GM13977 (cell line): ENCODE measurements at regions not wholly inside any gene's neighbourhood (a gene's known extent, or its start where the extent isn't known, plus 50 kb on each side); places are given as distances from the start of the nearest gene placed in this dataset.
"Not testable (repeated sequence)": the region's sequence is repeated elsewhere in the genome, so short reads cannot be mapped to it uniquely, and the experiment has no call there.

Experiments
- DNase-seq: peaks from one replicate; pipeline ENCODE4 v3.0.0; 2012; ENCODE audit warnings: low spot score
- in situ Hi-C: fragments of 300-500 bp; cut with MboI; formaldehyde crosslinking; loops from one replicate; pipeline ENCODE4 v1.12.0; 2022; ENCODE audit warnings: low sequenced_read_pairs, low pct_unique_long_range_greater_than_20kb, mixed read lengths, inconsistent platforms; ENCODE audit not compliant: unreplicated experiment
- TF ChIP-seq, protein P1 (sequence below): IDR thresholded peaks from 2 replicates; pipeline ENCODE4 v1.5.1; 2012; ENCODE audit warnings: mild to moderate bottlenecking, control low read depth; ENCODE audit not compliant: insufficient read depth; ENCODE audit errors: extremely low read depth, missing control alignments

DNA sequence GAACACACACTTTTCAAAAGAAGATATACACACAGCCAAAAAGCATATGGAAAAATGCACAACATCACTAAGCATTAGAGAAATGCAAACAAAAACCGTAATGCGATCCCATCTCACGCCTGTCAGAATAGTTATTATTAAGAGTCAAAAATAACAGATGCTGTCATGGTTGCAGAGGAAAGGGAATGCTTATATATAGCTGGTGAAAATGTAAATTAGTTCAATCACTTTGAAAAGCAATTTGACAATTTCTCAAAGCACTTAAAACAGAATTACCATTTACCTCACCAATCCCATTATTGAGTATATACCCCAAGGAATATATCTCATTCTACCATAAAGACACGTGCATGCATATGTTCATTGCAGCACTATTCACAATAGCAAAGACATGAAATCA is 126.8 kb upstream of the MRPS30 start:
- TF ChIP-seq, protein P1, sequence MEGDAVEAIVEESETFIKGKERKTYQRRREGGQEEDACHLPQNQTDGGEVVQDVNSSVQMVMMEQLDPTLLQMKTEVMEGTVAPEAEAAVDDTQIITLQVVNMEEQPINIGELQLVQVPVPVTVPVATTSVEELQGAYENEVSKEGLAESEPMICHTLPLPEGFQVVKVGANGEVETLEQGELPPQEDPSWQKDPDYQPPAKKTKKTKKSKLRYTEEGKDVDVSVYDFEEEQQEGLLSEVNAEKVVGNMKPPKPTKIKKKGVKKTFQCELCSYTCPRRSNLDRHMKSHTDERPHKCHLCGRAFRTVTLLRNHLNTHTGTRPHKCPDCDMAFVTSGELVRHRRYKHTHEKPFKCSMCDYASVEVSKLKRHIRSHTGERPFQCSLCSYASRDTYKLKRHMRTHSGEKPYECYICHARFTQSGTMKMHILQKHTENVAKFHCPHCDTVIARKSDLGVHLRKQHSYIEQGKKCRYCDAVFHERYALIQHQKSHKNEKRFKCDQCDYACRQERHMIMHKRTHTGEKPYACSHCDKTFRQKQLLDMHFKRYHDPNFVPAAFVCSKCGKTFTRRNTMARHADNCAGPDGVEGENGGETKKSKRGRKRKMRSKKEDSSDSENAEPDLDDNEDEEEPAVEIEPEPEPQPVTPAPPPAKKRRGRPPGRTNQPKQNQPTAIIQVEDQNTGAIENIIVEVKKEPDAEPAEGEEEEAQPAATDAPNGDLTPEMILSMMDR = no peak
- DNase-seq = no peak
- in situ Hi-C loops = no loop called here

DNA sequence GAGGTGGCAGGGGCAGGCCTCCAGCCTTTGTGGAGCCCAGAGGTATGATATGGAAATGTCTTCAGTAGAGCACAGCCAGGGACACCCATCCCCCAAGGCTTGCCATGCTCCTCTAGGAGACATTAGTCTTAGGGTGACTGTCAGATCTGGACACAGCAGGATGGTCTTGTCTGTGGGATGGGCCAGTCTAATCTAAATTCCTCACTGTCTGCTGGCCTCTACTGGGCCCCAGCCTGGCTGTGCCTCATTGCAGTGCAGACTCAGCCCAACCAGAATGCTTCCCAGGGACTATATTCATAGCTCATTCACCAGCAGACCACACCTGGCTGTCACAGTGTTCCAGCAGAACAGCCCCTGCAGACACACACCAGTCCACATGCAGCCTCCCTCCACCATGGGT is 129.5 kb upstream of the MRPS30 start:
- in situ Hi-C loops = no loop called here
- DNase-seq = no peak
- TF ChIP-seq, protein P1 = no peak

DNA sequence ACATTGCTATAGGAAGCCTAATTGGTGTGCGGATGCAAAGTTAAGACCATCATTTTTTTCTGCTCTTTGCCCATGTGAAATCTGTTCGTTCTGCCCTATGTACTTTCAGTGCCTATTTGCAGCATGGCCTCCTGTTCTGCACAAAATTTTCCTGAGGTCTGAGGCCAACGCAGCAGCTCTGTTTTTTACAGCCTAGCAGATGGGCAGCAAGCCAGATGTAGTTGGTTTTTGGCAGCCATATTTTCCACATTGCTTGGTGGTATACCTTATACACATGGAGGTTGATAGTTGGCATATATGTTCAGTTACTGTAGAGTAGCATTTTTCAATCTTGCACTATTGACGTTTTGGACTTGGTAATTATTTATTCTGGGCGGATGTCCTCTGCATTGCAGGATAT is 133.5 kb upstream of the MRPS30 start:
- no peak for DNase-seq
- in situ Hi-C loops = no loop called here
- TF ChIP-seq, protein P1 = no peak

DNA sequence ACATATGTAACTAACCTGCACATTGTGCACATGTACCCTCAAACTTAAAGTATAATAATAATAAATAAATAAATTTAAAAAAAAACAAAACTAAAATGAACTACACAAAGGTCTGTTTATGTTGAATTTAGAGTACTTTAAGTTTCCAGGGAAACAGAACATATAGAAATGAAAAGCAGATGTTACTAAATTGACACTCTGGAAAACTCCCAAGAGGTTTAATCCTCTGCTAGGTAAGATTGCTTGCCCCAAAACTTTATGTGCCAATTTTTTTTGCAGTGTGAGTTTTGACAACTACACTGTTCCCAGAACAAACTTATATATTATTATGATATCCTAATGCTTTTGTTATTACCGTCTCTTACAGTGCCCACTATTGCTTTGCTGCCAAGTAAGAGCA is 134.3 kb upstream of the MRPS30 start:
- TF ChIP-seq, protein P1 = no peak
- in situ Hi-C loops = no loop called here
- DNase-seq = no peak

DNA sequence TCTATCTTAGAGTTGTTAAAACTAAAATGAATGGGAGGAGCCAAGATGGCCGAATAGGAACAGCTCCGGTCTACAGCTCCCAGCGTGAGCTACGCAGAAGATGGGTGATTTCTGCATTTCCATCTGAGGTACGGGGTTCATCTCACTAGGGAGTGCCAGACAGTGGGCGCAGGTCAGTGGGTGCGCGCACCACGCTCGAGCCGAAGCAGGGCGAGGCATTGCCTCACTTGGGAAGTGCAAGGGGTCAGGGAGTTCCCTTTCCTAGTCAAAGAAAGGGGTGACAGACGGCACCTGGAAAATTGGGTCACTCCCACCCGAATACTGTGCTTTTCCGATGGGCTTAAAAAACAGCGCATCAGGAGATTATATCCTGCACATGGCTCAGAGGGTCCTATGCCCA is 140.3 kb upstream of the MRPS30 start:
- DNase-seq, in situ Hi-C loops: not testable (repeated sequence)

DNA sequence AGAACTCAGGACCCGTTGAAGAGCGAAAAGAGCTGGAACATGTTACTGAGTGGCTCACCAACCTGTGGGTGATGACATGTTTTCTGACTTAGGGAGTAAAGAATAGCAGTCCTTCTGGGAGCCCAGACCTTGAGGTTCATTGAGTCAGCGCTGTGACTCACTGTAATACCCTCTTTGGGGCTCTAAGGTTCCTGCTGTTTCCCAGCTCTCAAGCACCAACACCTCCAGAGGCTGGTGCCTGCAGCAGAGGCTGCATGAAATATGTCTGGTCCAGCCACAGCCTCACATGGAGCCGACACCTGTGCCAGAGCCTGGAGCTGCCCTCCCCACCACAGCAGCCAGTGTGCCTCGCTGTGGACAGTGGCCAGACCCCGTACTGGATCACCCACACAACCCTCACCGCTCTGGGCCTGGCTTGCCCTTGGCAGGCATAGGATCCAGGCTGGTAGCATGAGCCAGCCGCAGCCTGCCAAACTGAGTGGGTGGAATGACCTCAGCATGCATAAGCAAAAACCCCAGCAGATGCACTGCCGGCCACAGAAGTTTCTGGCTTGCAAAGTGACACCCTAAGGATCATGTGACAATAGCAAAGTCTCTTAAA is 143.5 kb upstream of the MRPS30 start:
- no peak for DNase-seq
- in situ Hi-C loops = no loop called here
- TF ChIP-seq, protein P1 = no peak

DNA sequence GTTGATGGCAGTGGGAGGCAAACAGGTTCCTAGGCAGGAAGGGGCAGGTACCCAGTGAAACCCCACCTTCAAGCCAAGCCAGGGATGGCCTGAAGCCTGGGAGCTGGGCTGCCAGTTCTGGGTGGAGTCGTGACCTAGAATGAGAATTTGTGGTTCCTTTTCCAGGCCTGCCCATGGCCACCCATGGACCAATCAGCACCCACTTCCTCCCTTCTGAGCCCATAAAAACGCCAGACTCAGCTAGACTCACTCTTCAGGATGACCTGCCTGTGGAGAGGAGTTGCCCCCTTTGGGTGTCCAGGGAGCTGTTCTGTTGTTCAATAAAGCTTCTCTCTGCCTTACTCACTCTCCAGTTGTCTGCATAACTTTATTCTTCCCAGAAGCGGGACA is 144.0 kb upstream of the MRPS30 start:
- in situ Hi-C loops = no loop called here
- DNase-seq = no peak
- TF ChIP-seq, protein P1 = no peak
